Activated naive CD8-positive, alpha-beta T cell treated with anti-CD3 and anti-CD28 coated beads, Interleukin-2, amount 10 ng/mL, durations not matched to agents 7 days and 5 days (primary cell): ENCODE measurements at regions not wholly inside any gene's neighbourhood (a gene's known extent, or its start where the extent isn't known, plus 50 kb on each side); places are given as distances from the start of the nearest gene placed in this dataset.
"Not testable (repeated sequence)": the region's sequence is repeated elsewhere in the genome, so short reads cannot be mapped to it uniquely, and the experiment has no call there.

Experiments
- ATAC-seq: fragments of 150-1000 bp; cut with Tn5 transposase; one replicate; pipeline ENCODE4 v1.10.0; 2021; ENCODE audit warnings: low read depth, moderate library complexity
- POLR2A ChIA-PET: fragments of 350-600 bp; sonication (Branson Sonifier 250); formaldehyde crosslinking; loops from one replicate; lab custom pipeline; 2021; ENCODE audit warnings: antibody characterized with exemption; lab: Charles Lee
- DNase-seq: peaks from one replicate; pipeline ENCODE4 v3.0.0; 2021
- H3K27ac Mint-ChIP-seq: one replicate; pipeline ENCODE4 v1.8.0; 2022; ENCODE audit warnings: mild to moderate bottlenecking, mixed read lengths
- H3K27me3 Mint-ChIP-seq: one replicate; pipeline ENCODE4 v1.8.0; 2022; ENCODE audit warnings: mild to moderate bottlenecking, moderate library complexity, mixed read lengths
- H3K36me3 Mint-ChIP-seq: one replicate; pipeline ENCODE4 v1.8.0; 2021; ENCODE audit warnings: mild to moderate bottlenecking, mixed read lengths
- H3K4me1 Mint-ChIP-seq: one replicate; pipeline ENCODE4 v1.8.0; 2021; ENCODE audit warnings: mixed read lengths
- H3K4me3 Mint-ChIP-seq: one replicate; pipeline ENCODE4 v1.8.0; 2022; ENCODE audit warnings: mild to moderate bottlenecking, moderate library complexity, mixed read lengths
- H3K9me3 Mint-ChIP-seq: one replicate; pipeline ENCODE4 v1.8.0; 2021; ENCODE audit warnings: mixed read lengths

GRCh38 chr3:21913791-21914190 is 162.8 kb upstream of the ZNF385D start:
- H3K27me3 Mint-ChIP-seq, result no peaks in the 10 kb centered on the region
- peaks cover 1% of the 10 kb centered on the region for H3K9me3 Mint-ChIP-seq
- no peaks in the 10 kb centered on the region for H3K36me3 Mint-ChIP-seq
- no peaks in the 10 kb centered on the region for H3K4me1 Mint-ChIP-seq
- DNase-seq (no peak), ATAC-seq (no peak)
- no peak overlapping the region for H3K4me3 Mint-ChIP-seq
- POLR2A ChIA-PET, result no interaction called here
- no peak overlapping the region for H3K27ac Mint-ChIP-seq

DNA sequence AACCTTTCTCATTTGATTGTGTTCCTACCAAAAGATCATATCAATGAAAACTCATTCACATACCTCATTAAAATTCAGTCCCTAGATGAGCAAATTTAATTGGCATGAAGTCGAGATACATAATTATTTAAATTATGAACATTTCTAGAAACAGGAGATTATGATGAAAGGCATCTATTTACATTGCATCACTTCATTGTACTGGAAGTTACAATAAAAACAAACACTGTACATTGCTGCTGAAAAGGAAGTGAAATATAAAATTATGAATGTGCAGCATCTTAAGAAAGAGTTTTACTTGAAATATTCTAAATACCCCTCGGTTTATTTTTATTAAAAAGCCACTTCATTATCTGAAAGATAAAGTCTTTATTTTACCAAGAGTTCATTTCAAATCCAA is 163.4 kb upstream of the ZNF385D start:
- Mint-ChIP-seq H3K4me1 (no peaks in the 10 kb centered on the region), H3K27ac (no peak overlapping the region), H3K4me3 (no peak overlapping the region), H3K9me3 (peaks cover 1% of the 10 kb centered on the region), H3K27me3 (no peaks in the 10 kb centered on the region), H3K36me3 (no peaks in the 10 kb centered on the region)
- no peak for ATAC-seq
- POLR2A ChIA-PET, result no interaction called here
- DNase-seq, result no peak

DNA sequence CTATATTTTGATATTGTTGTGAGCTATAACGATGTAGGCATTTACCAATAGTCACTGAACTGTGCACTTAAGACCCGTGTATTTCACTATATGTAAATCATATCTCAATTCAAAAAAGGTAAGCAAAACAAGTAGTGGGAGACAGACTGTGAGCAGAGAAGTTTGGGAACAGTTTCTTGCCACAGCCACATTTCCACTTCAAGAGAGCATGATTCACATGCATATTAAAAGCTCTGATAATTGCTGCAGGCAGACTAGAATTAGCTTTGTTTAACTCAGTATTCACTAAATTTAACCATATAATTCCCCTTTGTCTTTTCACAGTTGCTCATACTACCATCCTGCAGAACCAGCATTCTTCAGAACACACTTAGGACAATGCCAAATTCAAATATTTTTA is 168.4 kb upstream of the ZNF385D start:
- ATAC-seq (no peak), DNase-seq (no peak)
- H3K27ac Mint-ChIP-seq, result no peak overlapping the region
- H3K27me3 Mint-ChIP-seq, result no peaks in the 10 kb centered on the region
- H3K4me1 Mint-ChIP-seq, result no peaks in the 10 kb centered on the region
- H3K36me3 Mint-ChIP-seq, result no peaks in the 10 kb centered on the region
- POLR2A ChIA-PET, result no interaction called here
- H3K4me3 Mint-ChIP-seq, result no peak overlapping the region
- peaks cover 7% of the 10 kb centered on the region for H3K9me3 Mint-ChIP-seq

- ATAC-seq (no peak), DNase-seq (no peak)
- POLR2A ChIA-PET, result no interaction called here
- Mint-ChIP-seq H3K27ac (no peak overlapping the region), H3K4me1 (no peaks in the 10 kb centered on the region), H3K4me3 (no peak overlapping the region), H3K36me3 (no peaks in the 10 kb centered on the region), H3K9me3 (peaks cover 7% of the 10 kb centered on the region), H3K27me3 (no peaks in the 10 kb centered on the region)
These were observed 169.4 kb upstream of the ZNF385D start for GRCh38 chr3:21920421-21920861.

- H3K9me3 Mint-ChIP-seq, H3K27me3 Mint-ChIP-seq, H3K27ac Mint-ChIP-seq, H3K4me3 Mint-ChIP-seq, DNase-seq, H3K36me3 Mint-ChIP-seq, ATAC-seq, H3K4me1 Mint-ChIP-seq, POLR2A ChIA-PET: not testable (repeated sequence)
These were observed 172.1 kb upstream of the ZNF385D start for GRCh38 chr3:21923156-21923555.

DNA sequence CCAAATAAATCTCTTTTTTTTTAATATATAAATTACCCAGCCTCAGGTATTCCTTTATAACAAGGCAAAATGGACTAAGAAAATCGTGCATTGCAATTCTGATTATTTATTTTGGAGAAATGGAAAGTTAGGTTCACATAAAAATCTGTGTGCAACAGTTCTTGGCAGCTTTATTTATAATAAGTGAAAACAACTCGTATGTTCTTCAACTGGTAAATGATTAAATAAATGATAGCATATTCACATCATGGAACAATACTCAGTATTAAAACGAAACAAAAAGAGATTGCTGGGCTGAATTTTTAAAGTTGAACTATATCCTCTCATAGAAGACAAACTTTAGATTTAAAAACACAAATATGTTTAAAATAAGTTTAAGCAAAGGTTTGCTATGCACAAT is 176.3 kb upstream of the ZNF385D start:
- Mint-ChIP-seq H3K36me3 (no peaks in the 10 kb centered on the region), H3K9me3 (peaks cover 5% of the 10 kb centered on the region), H3K4me3 (no peak overlapping the region), H3K4me1 (no peaks in the 10 kb centered on the region), H3K27me3 (no peaks in the 10 kb centered on the region), H3K27ac (no peak overlapping the region)
- DNase-seq, result no peak
- POLR2A ChIA-PET, result no interaction called here
- ATAC-seq, result no peak

DNA sequence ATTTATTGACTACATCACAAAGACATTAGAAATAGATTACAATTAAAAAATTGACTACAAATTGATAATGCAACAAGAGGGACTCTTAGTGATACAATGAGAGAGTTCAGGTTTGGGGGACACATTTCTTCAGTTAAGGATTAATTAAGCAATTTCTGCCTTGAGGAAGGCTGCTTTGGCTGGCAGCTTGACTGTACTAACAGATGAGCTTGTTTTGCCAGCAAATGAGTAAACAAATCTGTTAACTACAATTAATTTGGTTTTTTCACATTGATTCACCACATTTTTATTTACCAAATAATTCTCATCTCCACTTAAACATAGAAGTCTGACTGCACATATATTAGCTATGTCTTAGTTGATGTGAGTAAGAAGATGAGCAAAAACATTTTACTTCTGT is 183.6 kb upstream of the ZNF385D start:
- Mint-ChIP-seq H3K4me1 (no peaks in the 10 kb centered on the region), H3K27me3 (no peaks in the 10 kb centered on the region), H3K36me3 (no peaks in the 10 kb centered on the region), H3K4me3 (no peak overlapping the region), H3K27ac (no peak overlapping the region), H3K9me3 (peaks cover 3% of the 10 kb centered on the region)
- no peak for ATAC-seq
- POLR2A ChIA-PET, result no interaction called here
- DNase-seq, result no peak

DNA sequence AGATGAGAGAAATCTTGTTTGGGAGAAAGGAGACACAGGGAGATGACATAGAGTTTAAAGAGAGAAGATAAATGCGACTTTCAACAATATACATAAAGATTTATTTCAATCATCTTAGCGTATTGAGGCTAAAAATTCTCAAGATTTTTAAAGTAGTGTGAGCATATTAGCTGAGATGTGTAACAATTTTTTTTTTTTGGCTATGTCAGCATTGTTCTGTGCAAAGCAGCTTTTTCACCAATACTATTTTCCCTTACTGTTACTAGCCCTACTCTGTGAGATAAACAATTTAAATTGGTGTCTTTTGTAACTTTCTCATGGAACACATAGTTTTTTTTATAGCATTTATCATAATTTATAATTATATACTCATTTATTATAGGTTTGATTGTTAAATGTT is 185.2 kb upstream of the ZNF385D start:
- no peak for ATAC-seq
- Mint-ChIP-seq H3K9me3 (peaks cover 5% of the 10 kb centered on the region), H3K4me3 (no peak overlapping the region), H3K36me3 (no peaks in the 10 kb centered on the region), H3K27ac (no peak overlapping the region), H3K4me1 (no peaks in the 10 kb centered on the region), H3K27me3 (no peaks in the 10 kb centered on the region)
- no peak for DNase-seq
- POLR2A ChIA-PET, result no interaction called here

- Mint-ChIP-seq H3K36me3 (no peaks in the 10 kb centered on the region), H3K27ac (no peak overlapping the region), H3K4me1 (no peaks in the 10 kb centered on the region), H3K4me3 (no peak overlapping the region), H3K27me3 (no peaks in the 10 kb centered on the region), H3K9me3 (peaks cover 5% of the 10 kb centered on the region)
- ATAC-seq (no peak), DNase-seq (no peak)
- POLR2A ChIA-PET, result no interaction called here
These were observed 187.3 kb upstream of the ZNF385D start for GRCh38 chr3:21938267-21938681.

- Mint-ChIP-seq H3K36me3 (no peaks in the 10 kb centered on the region), H3K4me3 (no peak overlapping the region), H3K27me3 (no peaks in the 10 kb centered on the region), H3K27ac (no peak overlapping the region), H3K4me1 (no peaks in the 10 kb centered on the region), H3K9me3 (peaks cover 5% of the 10 kb centered on the region)
- POLR2A ChIA-PET, result no interaction called here
- ATAC-seq (no peak), DNase-seq (no peak)
These were observed 191.3 kb upstream of the ZNF385D start for GRCh38 chr3:21942328-21942727.

GRCh38 chr3:21944251-21944650 is 193.2 kb upstream of the ZNF385D start:
- Mint-ChIP-seq H3K9me3 (peaks cover 2% of the 10 kb centered on the region), H3K27me3 (no peaks in the 10 kb centered on the region), H3K36me3 (no peaks in the 10 kb centered on the region), H3K4me1 (no peaks in the 10 kb centered on the region), H3K27ac (no peak overlapping the region), H3K4me3 (no peak overlapping the region)
- POLR2A ChIA-PET, result no interaction called here
- no peak for DNase-seq
- ATAC-seq, result no peak

GRCh38 chr3:21952856-21953255 is 201.8 kb upstream of the ZNF385D start:
- POLR2A ChIA-PET, result no interaction called here
- Mint-ChIP-seq H3K27ac (no peak overlapping the region), H3K4me3 (no peak overlapping the region), H3K9me3 (no peaks in the 10 kb centered on the region), H3K36me3 (no peaks in the 10 kb centered on the region), H3K27me3 (no peaks in the 10 kb centered on the region), H3K4me1 (no peaks in the 10 kb centered on the region)
- DNase-seq, result no peak
- ATAC-seq, result no peak

DNA sequence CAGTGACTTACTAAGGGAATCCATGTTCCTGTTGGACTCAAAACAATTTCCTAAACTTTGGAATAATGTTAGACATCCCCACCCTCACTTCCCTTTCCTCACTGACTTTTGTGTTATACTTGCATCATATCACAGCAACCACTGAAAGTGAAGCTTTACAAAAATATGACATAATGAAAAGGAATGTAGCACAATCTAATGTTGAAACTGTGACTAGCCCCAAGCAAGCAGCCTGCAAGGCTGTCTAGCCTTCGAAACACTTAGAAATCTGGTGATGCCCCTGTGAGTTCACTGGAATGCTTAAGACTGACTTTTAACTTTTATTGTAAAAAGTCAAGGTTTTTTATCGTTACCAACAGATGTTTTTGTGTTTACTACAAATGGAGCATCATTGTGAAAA is 203.7 kb upstream of the ZNF385D start:
- Mint-ChIP-seq H3K36me3 (no peaks in the 10 kb centered on the region), H3K27me3 (no peaks in the 10 kb centered on the region), H3K27ac (no peak overlapping the region), H3K4me3 (no peak overlapping the region), H3K9me3 (no peaks in the 10 kb centered on the region), H3K4me1 (no peaks in the 10 kb centered on the region)
- ATAC-seq (no peak), DNase-seq (no peak)
- POLR2A ChIA-PET, result no interaction called here

- Mint-ChIP-seq H3K36me3 (no peaks in the 10 kb centered on the region), H3K27me3 (no peaks in the 10 kb centered on the region), H3K9me3 (no peaks in the 10 kb centered on the region), H3K4me3 (no peak overlapping the region), H3K27ac (no peak overlapping the region), H3K4me1 (no peaks in the 10 kb centered on the region)
- POLR2A ChIA-PET, result no interaction called here
- ATAC-seq, result no peak
- DNase-seq, result no peak
These were observed 204.4 kb upstream of the ZNF385D start for GRCh38 chr3:21955406-21955805.

- H3K9me3 Mint-ChIP-seq, result peaks cover 3% of the 10 kb centered on the region
- no peak for DNase-seq
These were observed 209.0 kb upstream of the ZNF385D start for GRCh38 chr3:21960033-21960432.

More at GRCh38 chr3:21960033-21960432, 209.0 kb upstream of the ZNF385D start:
- POLR2A ChIA-PET, result no interaction called here
- no peak overlapping the region for H3K4me3 Mint-ChIP-seq
- H3K36me3 Mint-ChIP-seq, result no peaks in the 10 kb centered on the region
- H3K4me1 Mint-ChIP-seq, result no peaks in the 10 kb centered on the region
- no peaks in the 10 kb centered on the region for H3K27me3 Mint-ChIP-seq
- no peak for ATAC-seq
- no peak overlapping the region for H3K27ac Mint-ChIP-seq
